Hepatocyte (in vitro differentiated cells): ENCODE measurements at regions not wholly inside any gene's neighbourhood (a gene's known extent, or its start where the extent isn't known, plus 50 kb on each side); places are given as distances from the start of the nearest gene placed in this dataset.

Experiments used
- DNase-seq: peaks from one replicate; pipeline ENCODE4 v3.0.0-alpha.2; 2016; ENCODE audit warnings: low spot score
- H2AFZ ChIP-seq: fragments of 200-600 bp; sonication (generic); 2 replicates; pipeline ENCODE4 v1.6.0; 2016; ENCODE audit warnings: antibody characterized with exemption, mild to moderate bottlenecking
- H3K27ac ChIP-seq: fragments of 200-600 bp; sonication (generic); 2 replicates; pipeline ENCODE4 v1.5.1; 2016; ENCODE audit warnings: mild to moderate bottlenecking
- H3K27me3 ChIP-seq: fragments of 200-600 bp; sonication (generic); 2 replicates; pipeline ENCODE4 v1.6.1; 2016
- H3K36me3 ChIP-seq: fragments of 200-600 bp; sonication (generic); replicated peaks from 2 replicates; pipeline ENCODE4 v1.5.1; 2016; ENCODE audit warnings: low read depth; ENCODE audit not compliant: insufficient read depth
- H3K4me1 ChIP-seq: fragments of 200-600 bp; sonication (generic); 2 replicates; pipeline ENCODE4 v1.5.1; 2016; ENCODE audit warnings: mild to moderate bottlenecking, moderate library complexity; ENCODE audit not compliant: insufficient read depth
- H3K4me2 ChIP-seq: fragments of 200-600 bp; sonication (generic); 2 replicates; pipeline ENCODE4 v1.6.0; 2016
- H3K4me3 ChIP-seq: fragments of 200-600 bp; sonication (generic); 2 replicates; pipeline ENCODE4 v1.5.1; 2016; ENCODE audit warnings: mild to moderate bottlenecking
- H3K79me2 ChIP-seq: fragments of 200-600 bp; sonication (generic); 2 replicates; pipeline ENCODE4 v1.6.0; 2017; ENCODE audit warnings: mild to moderate bottlenecking
- H3K9me2 ChIP-seq: fragments of 200-600 bp; sonication (generic); replicated peaks from 2 replicates; pipeline ENCODE4 v1.6.0; 2017; ENCODE audit warnings: mild to moderate bottlenecking; ENCODE audit not compliant: insufficient read depth
- H3K9me3 ChIP-seq: fragments of 200-600 bp; sonication (generic); 2 replicates; pipeline ENCODE4 v1.5.1; 2016; ENCODE audit warnings: low read depth, mild to moderate bottlenecking
- H4K20me1 ChIP-seq: fragments of 200-600 bp; sonication (generic); 2 replicates; pipeline ENCODE4 v1.6.0; 2016; ENCODE audit warnings: mild to moderate bottlenecking; ENCODE audit not compliant: insufficient read depth, poor library complexity, severe bottlenecking
- EZH2 ChIP-seq: fragments of 200-600 bp; sonication (generic); IDR thresholded peaks from 2 replicates; pipeline ENCODE4 v1.6.1; 2016; ENCODE audit warnings: antibody characterized with exemption, mild to moderate bottlenecking, borderline replicate concordance
- EZH2phosphoT487 ChIP-seq: fragments of 200-600 bp; sonication (generic); IDR thresholded peaks from one replicate; pipeline ENCODE4 v1.6.1; 2018; ENCODE audit warnings: antibody characterized with exemption, mild to moderate bottlenecking, low read depth, moderate library complexity; ENCODE audit not compliant: unreplicated experiment, severe bottlenecking
- WGBS: methylation state at CpG from one replicate; pipeline ENCODE4 v1.1.6; 2016; ENCODE audit warnings: low lambda C conversion rate; ENCODE audit errors: missing lambda C conversion rate; 5-methylcytosine and 5-hydroxymethylcytosine counted together
- TF ChIP-seq, protein P1 (sequence below): fragments of 200-600 bp; sonication (generic); IDR thresholded peaks from 2 replicates; pipeline ENCODE4 v1.5.1; 2016; ENCODE audit warnings: antibody characterized with exemption, mild to moderate bottlenecking; ENCODE audit not compliant: poor library complexity

- H2AFZ ChIP-seq: no peak overlapping the region
- no peaks in the 10 kb centered on the region for H3K4me1 ChIP-seq
- H3K4me3 ChIP-seq: no peak overlapping the region
- H3K27me3 ChIP-seq: no peaks in the 10 kb centered on the region
- no peaks in the 10 kb centered on the region for H3K9me3 ChIP-seq
- H3K27ac ChIP-seq: no peak overlapping the region
- H3K9me2 ChIP-seq: no peaks in the 10 kb centered on the region
- no peaks in the 10 kb centered on the region for H3K36me3 ChIP-seq
- H3K79me2 ChIP-seq: no peaks in the 10 kb centered on the region
- no peak for DNase-seq
- H3K4me2 ChIP-seq: no peak overlapping the region
- TF ChIP-seq EZH2phosphoT487 (no peak), EZH2 (no peak)
- TF ChIP-seq, protein P1, sequence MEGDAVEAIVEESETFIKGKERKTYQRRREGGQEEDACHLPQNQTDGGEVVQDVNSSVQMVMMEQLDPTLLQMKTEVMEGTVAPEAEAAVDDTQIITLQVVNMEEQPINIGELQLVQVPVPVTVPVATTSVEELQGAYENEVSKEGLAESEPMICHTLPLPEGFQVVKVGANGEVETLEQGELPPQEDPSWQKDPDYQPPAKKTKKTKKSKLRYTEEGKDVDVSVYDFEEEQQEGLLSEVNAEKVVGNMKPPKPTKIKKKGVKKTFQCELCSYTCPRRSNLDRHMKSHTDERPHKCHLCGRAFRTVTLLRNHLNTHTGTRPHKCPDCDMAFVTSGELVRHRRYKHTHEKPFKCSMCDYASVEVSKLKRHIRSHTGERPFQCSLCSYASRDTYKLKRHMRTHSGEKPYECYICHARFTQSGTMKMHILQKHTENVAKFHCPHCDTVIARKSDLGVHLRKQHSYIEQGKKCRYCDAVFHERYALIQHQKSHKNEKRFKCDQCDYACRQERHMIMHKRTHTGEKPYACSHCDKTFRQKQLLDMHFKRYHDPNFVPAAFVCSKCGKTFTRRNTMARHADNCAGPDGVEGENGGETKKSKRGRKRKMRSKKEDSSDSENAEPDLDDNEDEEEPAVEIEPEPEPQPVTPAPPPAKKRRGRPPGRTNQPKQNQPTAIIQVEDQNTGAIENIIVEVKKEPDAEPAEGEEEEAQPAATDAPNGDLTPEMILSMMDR: no peak
- H4K20me1 ChIP-seq: no peaks in the 10 kb centered on the region
These were observed 159.0 kb downstream of the PTBP2 start for GRCh38 chr1:96880626-96881025.

DNA sequence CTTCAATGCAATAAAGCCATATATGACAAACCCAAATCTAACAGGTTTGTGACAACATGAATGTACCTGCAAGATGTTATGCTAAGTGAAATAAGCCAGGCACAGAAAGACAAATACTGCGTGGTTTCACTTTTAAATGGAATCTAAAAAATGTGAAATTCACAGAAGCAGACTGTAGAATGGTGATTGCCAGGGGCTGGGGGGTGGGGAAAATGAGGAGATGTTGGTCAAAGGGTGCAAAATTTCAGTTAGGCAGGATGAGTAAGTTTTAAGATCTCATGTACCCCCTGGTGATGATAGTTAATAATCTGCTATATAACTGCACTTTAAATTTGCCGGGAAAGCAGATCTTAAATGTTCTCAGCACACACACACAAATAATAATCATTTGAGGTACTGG, 160.5 kb downstream of the PTBP2 start:
- DNase-seq: no peak
- no peaks in the 10 kb centered on the region for H4K20me1 ChIP-seq
- H2AFZ ChIP-seq: no peak overlapping the region
- no peaks in the 10 kb centered on the region for H3K36me3 ChIP-seq
- WGBS: 56% methylated on average over 2 of the region's 2 CpGs
- H3K4me3 ChIP-seq: no peak overlapping the region
- H3K27ac ChIP-seq: no peak overlapping the region
- no peak overlapping the region for H3K4me2 ChIP-seq
- H3K4me1 ChIP-seq: no peaks in the 10 kb centered on the region
- no peaks in the 10 kb centered on the region for H3K9me3 ChIP-seq
- no peak for TF ChIP-seq EZH2phosphoT487
- TF ChIP-seq, protein P1: no peak
- no peak for TF ChIP-seq EZH2
- no peaks in the 10 kb centered on the region for H3K79me2 ChIP-seq
- H3K27me3 ChIP-seq: no peaks in the 10 kb centered on the region
- H3K9me2 ChIP-seq: no peaks in the 10 kb centered on the region

GRCh38 chr1:96886474-96886873, 164.9 kb downstream of the PTBP2 start:
- Histone ChIP-seq H3K36me3 (no peaks in the 10 kb centered on the region), H3K27ac (no peak overlapping the region), H3K79me2 (no peaks in the 10 kb centered on the region), H3K27me3 (no peaks in the 10 kb centered on the region), H3K4me2 (no peak overlapping the region), H3K9me3 (peaks cover 4% of the 10 kb centered on the region), H3K9me2 (no peaks in the 10 kb centered on the region), H2AFZ (no peak overlapping the region), H3K4me1 (no peaks in the 10 kb centered on the region), H3K4me3 (no peak overlapping the region), H4K20me1 (no peaks in the 10 kb centered on the region)
- WGBS: 92% methylated on average over 4 of the region's 4 CpGs
- no peak for DNase-seq
- TF ChIP-seq EZH2phosphoT487 (no peak), EZH2 (no peak)
- TF ChIP-seq, protein P1: no peak

DNA sequence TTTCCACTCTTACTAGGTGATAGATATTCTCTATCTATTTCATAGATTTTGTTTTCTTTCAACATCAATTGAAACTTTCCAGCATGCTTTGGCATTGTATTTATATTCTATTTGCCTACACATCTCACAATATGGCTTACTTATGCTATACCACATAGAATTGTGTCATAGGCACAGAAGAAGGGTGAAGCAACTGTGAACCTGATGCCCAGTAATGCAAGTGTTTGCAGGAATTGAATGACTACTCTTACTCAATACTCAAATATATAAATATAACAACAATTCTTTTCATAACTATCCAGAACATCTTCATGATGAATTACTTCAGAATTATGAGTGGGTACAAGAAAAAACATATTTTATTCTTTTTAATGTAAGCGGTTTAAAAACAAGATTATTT, 165.9 kb downstream of the PTBP2 start:
- Histone ChIP-seq H3K9me3 (peaks cover 4% of the 10 kb centered on the region), H4K20me1 (no peaks in the 10 kb centered on the region), H3K36me3 (no peaks in the 10 kb centered on the region), H3K9me2 (no peaks in the 10 kb centered on the region), H3K4me3 (no peak overlapping the region), H3K79me2 (no peaks in the 10 kb centered on the region), H3K27me3 (no peaks in the 10 kb centered on the region), H3K4me2 (no peak overlapping the region), H2AFZ (no peak overlapping the region), H3K4me1 (no peaks in the 10 kb centered on the region), H3K27ac (no peak overlapping the region)
- TF ChIP-seq, protein P1: no peak
- TF ChIP-seq EZH2phosphoT487 (no peak), EZH2 (no peak)
- WGBS: 90% methylated on average over 1 of the region's 1 CpG
- no peak for DNase-seq
